ENCODE measurements at regions not wholly inside any gene's neighbourhood (a gene's known extent, or its start where the extent isn't known, plus 50 kb on each side); places are given as distances from the start of the nearest gene placed in this dataset.

GRCh38 chr1:221937155-221937953, 195.5 kb upstream of the DUSP10 start:
- H3K4me3 ChIP-seq = no peak overlapping the region
- TF ChIP-seq POLR2AphosphoS5 (IDR thresholded peaks at IDR 0.05) = no peak
- TF ChIP-seq, protein P1, sequence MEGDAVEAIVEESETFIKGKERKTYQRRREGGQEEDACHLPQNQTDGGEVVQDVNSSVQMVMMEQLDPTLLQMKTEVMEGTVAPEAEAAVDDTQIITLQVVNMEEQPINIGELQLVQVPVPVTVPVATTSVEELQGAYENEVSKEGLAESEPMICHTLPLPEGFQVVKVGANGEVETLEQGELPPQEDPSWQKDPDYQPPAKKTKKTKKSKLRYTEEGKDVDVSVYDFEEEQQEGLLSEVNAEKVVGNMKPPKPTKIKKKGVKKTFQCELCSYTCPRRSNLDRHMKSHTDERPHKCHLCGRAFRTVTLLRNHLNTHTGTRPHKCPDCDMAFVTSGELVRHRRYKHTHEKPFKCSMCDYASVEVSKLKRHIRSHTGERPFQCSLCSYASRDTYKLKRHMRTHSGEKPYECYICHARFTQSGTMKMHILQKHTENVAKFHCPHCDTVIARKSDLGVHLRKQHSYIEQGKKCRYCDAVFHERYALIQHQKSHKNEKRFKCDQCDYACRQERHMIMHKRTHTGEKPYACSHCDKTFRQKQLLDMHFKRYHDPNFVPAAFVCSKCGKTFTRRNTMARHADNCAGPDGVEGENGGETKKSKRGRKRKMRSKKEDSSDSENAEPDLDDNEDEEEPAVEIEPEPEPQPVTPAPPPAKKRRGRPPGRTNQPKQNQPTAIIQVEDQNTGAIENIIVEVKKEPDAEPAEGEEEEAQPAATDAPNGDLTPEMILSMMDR (IDR thresholded peaks at IDR 0.05) = no peak
- no peak for TF ChIP-seq POLR2A (IDR thresholded peaks at IDR 0.05)
- TF ChIP-seq EP300 (IDR thresholded peaks at IDR 0.05; ENCODE audit: low read depth) = no peak
- WGBS, 2 donors (ENCODE audit: low coverage in 1 of 2) = 76 to 78% methylated on average over 7 to 9 of the region's 9 CpGs
- intact Hi-C loops (cut with DNase I; ENCODE audit: low total_unique reads) = no loop called here
- no peaks in the 10 kb centered on the region for H3K27me3 ChIP-seq
- H3K36me3 ChIP-seq = no peaks in the 10 kb centered on the region
- H3K9me3 ChIP-seq = no peaks in the 10 kb centered on the region
- in situ Hi-C loops (cut with MboI; ENCODE audit: low pct_ligation_motif_present in 1 of 4, low pct_unique_long_range_greater_than_20kb in 1 of 4, low sequenced_read_pairs in 3 of 4) = no loop called here
- no peak for DNase-seq
- H3K27ac ChIP-seq = no peak overlapping the region
- no peaks in the 10 kb centered on the region for H3K4me1 ChIP-seq

GRCh38 chr1:221933814-221934213, 191.9 kb upstream of the DUSP10 start:
- H3K27me3 ChIP-seq = no peaks in the 10 kb centered on the region
- TF ChIP-seq POLR2A (IDR thresholded peaks at IDR 0.05) = no peak
- TF ChIP-seq, protein P1 (IDR thresholded peaks at IDR 0.05) = no peak
- 96% methylated on average over 2 of the region's 2 CpGs for WGBS, 2 donors (ENCODE audit: low coverage in 1 of 2)
- intact Hi-C loops (cut with DNase I; ENCODE audit: low total_unique reads) (no loop called here), in situ Hi-C loops (cut with MboI; ENCODE audit: low pct_ligation_motif_present in 1 of 4, low pct_unique_long_range_greater_than_20kb in 1 of 4, low sequenced_read_pairs in 3 of 4) (no loop called here)
- no peaks in the 10 kb centered on the region for H3K36me3 ChIP-seq
- no peak overlapping the region for H3K4me3 ChIP-seq
- no peak for DNase-seq
- H3K9me3 ChIP-seq = no peaks in the 10 kb centered on the region
- no peaks in the 10 kb centered on the region for H3K4me1 ChIP-seq
- H3K27ac ChIP-seq = no peak overlapping the region

GRCh38 chr1:221926441-221926840, 184.6 kb upstream of the DUSP10 start:
- intact Hi-C loops (cut with DNase I; ENCODE audit: low total_unique reads) = no loop called here
- no peak overlapping the region for H3K4me3 ChIP-seq
- 62 to 71% methylated on average over 4 of the region's 4 CpGs for WGBS, 2 donors (ENCODE audit: low coverage in 1 of 2)
- no peaks in the 10 kb centered on the region for H3K9me3 ChIP-seq
- no peaks in the 10 kb centered on the region for H3K27me3 ChIP-seq
- no peaks in the 10 kb centered on the region for H3K4me1 ChIP-seq
- DNase-seq = no peak
- TF ChIP-seq, protein P1 (IDR thresholded peaks at IDR 0.05) = no peak
- TF ChIP-seq POLR2AphosphoS5 (IDR thresholded peaks at IDR 0.05) = no peak
- no peak for TF ChIP-seq EP300 (IDR thresholded peaks at IDR 0.05; ENCODE audit: low read depth)
- no peak for TF ChIP-seq POLR2A (IDR thresholded peaks at IDR 0.05)
- no peaks in the 10 kb centered on the region for H3K36me3 ChIP-seq
- in situ Hi-C loops (cut with MboI; ENCODE audit: low pct_ligation_motif_present in 1 of 4, low pct_unique_long_range_greater_than_20kb in 1 of 4, low sequenced_read_pairs in 3 of 4) = no loop called here
- no peak overlapping the region for H3K27ac ChIP-seq

DNA sequence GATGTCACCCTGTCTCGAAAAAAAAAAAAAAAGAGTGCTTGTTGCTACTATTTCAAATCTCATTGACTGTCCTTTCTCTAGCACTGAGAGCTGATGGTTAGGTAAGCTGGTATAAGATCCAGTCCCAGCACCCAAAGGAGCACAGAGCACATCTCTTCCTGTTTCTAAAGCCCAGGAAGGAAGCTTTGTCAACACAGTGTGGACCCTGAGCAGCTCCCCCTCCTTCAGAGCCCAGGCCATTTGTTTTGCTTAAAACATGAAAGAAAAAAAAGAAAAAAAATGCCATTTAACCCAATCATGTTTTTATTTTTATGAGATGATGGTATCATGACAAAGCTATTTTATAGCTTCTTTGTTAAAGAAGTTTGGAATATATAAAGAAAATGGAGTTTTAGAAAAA, 184.1 kb upstream of the DUSP10 start:
- TF ChIP-seq POLR2A (IDR thresholded peaks at IDR 0.05) (no peak), POLR2AphosphoS5 (IDR thresholded peaks at IDR 0.05) (no peak), EP300 (IDR thresholded peaks at IDR 0.05; ENCODE audit: low read depth) (no peak)
- TF ChIP-seq, protein P1 (IDR thresholded peaks at IDR 0.05) = no peak
- Histone ChIP-seq H3K9me3 (no peaks in the 10 kb centered on the region), H3K36me3 (no peaks in the 10 kb centered on the region), H3K27me3 (no peaks in the 10 kb centered on the region), H3K4me3 (no peak overlapping the region), H3K27ac (no peak overlapping the region), H3K4me1 (no peaks in the 10 kb centered on the region)
- WGBS, 2 donors (ENCODE audit: low coverage in 1 of 2) = 36 to 50% methylated on average over 1 of the region's 1 CpG
- in situ Hi-C loops (cut with MboI; ENCODE audit: low pct_ligation_motif_present in 1 of 4, low pct_unique_long_range_greater_than_20kb in 1 of 4, low sequenced_read_pairs in 3 of 4) = no loop called here
- DNase-seq = no peak
- intact Hi-C loops (cut with DNase I; ENCODE audit: low total_unique reads) = no loop called here
